GM19043 (cell line): ENCODE measurements at regions not wholly inside any gene's neighbourhood (a gene's known extent, or its start where the extent isn't known, plus 50 kb on each side); places are given as distances from the start of the nearest gene placed in this dataset.

Source experiments
- ATAC-seq: cut with Tn5 transposase; IDR thresholded peaks from one replicate; pipeline ENCODE4 v1.9.1; 2021; ENCODE audit warnings: low read depth; ENCODE audit not compliant: unreplicated experiment

DNA sequence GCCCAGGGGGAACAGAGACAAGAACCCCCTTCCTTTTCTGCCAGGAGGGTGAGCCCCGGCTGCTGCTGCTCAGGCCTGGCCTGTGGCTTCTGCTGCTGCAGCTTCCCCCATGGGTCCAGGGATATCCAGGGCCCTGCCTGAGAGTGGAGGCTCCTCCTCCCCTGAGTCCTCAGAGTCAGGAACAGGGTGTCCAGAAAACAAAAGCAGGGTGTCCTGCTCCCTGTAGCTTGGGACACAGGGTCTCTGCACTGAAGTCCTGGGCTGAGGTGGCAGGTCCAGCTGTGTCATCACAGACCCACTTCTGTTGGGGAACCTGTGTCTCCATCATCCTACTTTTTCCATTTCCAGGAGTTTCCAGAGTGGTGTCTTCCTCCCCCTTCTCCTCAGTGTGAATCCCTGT lies 76.1 kb downstream of the ZNF280B start:
- ATAC-seq: no peak

- ATAC-seq: no peak
Observed at GRCh38 chr22:22432937-22433336, 75.6 kb downstream of the ZNF280B start.

- ATAC-seq: no peak
Observed at GRCh38 chr22:22433770-22434169, 74.8 kb downstream of the ZNF280B start.
